GM10248 (cell line): ENCODE measurements at regions not wholly inside any gene's neighbourhood (a gene's known extent, or its start where the extent isn't known, plus 50 kb on each side); places are given as distances from the start of the nearest gene placed in this dataset.

Experiments
- CTCF ChIA-PET: fragments of 300-600 bp; sonication (Branson Sonifier 250); formaldehyde crosslinking; extraction: SDS; loops from one replicate; lab custom pipeline; 2021; ENCODE audit warnings: antibody characterized with exemption; lab: Yijun Ruan, JAX
- POLR2A ChIA-PET: fragments of 350-650 bp; sonication (Branson Sonifier 250); formaldehyde crosslinking; extraction: SDS; loops from one replicate; lab custom pipeline; 2020; ENCODE audit warnings: antibody characterized with exemption; lab: Yijun Ruan, JAX
- DNase-seq: peaks from one replicate; pipeline ENCODE4 v3.0.0; 2012; ENCODE audit errors: extremely low spot score
- CTCF ChIP-seq: IDR thresholded peaks from 2 replicates; pipeline ENCODE4 v1.5.1; 2012; ENCODE audit warnings: mild to moderate bottlenecking, low read depth; ENCODE audit errors: extremely low read depth, missing control alignments, control extremely low read depth

DNA sequence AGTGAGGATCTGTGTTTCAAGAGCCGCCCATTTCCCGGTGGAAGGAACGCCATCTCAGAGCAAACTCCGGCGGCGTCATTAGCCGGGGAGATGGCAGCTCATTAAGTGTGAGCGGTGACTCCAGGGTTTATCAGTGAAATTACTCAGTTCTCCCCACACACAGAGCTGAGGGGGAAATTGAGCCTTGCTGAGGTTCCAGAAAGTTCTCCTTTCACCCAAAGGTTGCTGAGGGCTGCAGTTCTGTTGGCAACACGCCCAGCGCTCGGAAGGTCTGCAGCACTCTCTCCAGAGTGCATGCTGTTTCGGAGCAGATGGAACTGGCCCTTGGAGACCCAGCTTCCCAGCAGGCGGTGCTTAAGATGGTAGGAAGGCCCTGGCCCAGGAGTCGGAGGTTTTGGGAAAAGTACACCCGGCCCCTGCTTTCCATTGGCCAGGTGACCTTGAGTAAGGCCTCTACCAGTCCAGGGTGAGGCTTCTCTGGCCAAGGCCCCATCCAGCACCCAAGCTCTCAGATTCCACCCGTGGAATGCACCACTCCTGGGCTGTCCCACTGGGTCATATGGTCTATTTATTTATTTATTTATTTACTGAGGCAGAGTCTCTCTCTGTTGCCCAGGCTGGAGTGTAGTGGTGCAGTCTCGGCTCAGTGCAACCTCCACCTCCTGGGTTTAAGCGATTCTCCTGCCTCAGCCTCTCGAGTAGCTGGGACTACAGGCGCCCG is 167.7 kb upstream of the CIBAR2 start:
- ChIA-PET POLR2A (no interaction called here), CTCF (interaction anchor here (1.0 to 1.5 kb wide), 4 partner anchors 13 to 140 kb away, joined by 3 to 5 read pairs (median 3); no protein-coding TSS in a partner anchor)
- TF ChIP-seq CTCF: no peak
- no peak for DNase-seq

DNA sequence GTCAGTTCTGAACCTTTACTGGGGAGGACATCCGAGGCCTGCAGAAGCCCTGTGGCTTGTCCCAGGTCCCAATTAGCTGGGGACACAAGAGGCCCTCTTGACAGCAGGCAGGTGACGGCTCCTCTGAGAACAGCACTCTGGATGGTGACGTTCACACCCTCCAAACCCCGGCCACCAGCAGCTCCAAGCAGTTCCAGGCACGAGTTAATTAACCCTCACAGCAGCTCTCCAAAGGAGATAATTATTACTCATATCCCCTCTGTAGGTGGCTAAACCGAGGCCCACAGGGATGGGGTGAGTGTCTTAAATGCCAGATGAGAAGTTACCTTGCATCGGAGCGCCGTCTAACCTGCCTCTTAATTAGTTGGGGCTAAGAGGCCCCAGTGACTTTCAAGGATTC is 168.9 kb upstream of the CIBAR2 start:
- CTCF ChIA-PET: interaction anchor here (1.0 to 1.9 kb wide), 3 partner anchors 16 to 35 kb away, joined by 3 to 5 read pairs (median 3); no protein-coding TSS in a partner anchor
- DNase-seq: no peak
- POLR2A ChIA-PET: no interaction called here

DNA sequence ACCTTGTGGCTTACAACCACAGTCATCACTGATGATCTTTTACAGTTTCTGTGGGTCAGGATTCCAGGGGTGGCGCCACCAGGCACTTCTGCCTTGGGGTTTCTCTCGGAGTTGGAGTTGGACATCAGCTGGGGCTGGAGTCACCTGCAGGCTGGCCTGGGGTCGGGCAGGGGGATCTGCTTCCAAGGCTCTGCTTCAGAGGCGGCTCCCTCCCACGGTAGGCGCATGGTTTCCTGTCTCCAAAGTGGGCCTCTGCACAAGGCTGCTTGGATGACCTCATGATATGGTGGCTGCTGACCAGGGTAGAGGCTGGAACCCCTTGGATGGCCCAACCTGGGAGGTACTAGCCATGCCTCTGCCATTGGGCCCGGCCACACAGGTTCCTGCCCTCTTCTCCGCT is 170.6 kb upstream of the CIBAR2 start:
- POLR2A ChIA-PET: no interaction called here
- CTCF ChIA-PET: no interaction called here

More for the DNA sequence above, 168.9 kb upstream of the CIBAR2 start:
- TF ChIP-seq CTCF: no peak

DNA sequence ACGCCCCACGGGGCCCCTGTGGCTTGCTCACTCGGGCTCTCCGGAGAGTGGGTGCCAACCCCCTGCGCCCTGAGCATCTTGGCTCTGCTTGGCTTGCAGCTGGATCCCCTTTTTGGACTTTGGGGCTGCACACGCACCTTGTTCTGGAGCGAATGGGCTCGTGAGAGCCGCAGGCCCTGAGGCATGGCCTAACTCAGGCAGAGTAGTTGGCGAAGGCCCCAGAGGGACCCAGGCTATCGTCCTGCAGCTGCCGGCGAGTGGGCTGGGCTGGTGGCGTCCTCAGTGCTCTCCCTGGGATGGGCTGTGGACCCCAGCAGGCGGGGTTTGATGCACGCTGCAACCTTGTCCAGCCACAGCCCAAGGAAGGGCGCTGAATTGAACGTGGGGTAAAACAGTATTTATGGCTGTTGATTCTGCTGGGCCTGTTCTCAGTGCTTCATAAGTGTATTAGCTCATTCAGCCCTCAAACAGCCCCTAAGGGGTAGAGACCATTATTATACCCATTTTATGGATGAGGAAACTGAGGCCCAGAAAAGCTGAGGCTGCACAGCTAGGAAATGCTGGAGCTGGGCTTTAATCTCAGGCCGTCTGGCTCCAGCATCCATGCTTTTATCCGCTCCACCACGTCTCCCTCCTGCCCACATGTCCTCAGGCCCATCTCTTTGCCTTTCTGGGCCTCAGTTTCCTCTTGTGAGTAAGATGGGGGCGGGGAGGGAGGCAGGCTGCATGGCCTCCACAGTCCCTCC is 171.2 kb upstream of the CIBAR2 start:
- ChIA-PET CTCF (interaction anchor here (1.1 to 2.8 kb wide), 5 partner anchors 9 to 145 kb away, joined by 3 to 11 read pairs (median 10); no protein-coding TSS in a partner anchor), POLR2A (no interaction called here)
- no peak for DNase-seq
- TF ChIP-seq CTCF: no peak

More for the DNA sequence above, 170.6 kb upstream of the CIBAR2 start:
- no peak for DNase-seq
- TF ChIP-seq CTCF: no peak

DNA sequence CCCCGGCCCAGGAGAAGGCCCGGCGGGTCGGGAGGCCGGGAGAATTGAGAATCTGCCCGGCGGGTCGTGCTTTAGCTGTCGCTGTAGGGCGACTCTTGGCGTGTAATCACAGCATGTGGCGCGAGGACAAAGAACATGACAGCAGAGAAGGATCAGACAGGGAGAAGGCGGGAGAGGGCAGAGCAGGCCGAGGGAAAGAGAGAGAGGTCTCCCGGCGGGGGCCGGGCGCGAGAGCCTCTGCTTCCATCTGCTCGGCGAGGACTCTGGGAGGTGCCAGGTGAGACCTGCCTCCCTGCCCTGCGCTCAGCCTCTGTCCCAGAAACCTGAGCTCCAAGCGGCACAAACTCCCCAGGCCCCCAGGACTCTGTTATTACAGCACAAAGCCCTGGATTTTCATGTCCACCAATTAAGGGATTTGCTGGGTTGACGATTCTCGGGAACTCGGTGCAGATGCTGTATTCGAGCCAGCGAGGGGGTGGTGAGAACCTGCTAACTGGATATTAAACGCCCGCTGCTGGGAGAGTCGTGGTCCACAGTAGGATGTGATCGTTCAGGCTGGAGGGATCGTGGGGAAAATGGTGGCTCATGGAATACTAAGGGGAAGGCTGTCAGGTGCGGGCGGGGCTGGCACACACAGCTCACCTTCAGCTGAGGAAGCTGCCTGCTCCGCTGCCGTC is 172.0 kb upstream of the CIBAR2 start:
- no peak for TF ChIP-seq CTCF
- DNase-seq: no peak
- ChIA-PET CTCF (interaction anchor here (1.1 to 2.8 kb wide), 6 partner anchors 10 to 169 kb away, joined by 3 to 11 read pairs (median 7); no protein-coding TSS in a partner anchor), POLR2A (no interaction called here)

DNA sequence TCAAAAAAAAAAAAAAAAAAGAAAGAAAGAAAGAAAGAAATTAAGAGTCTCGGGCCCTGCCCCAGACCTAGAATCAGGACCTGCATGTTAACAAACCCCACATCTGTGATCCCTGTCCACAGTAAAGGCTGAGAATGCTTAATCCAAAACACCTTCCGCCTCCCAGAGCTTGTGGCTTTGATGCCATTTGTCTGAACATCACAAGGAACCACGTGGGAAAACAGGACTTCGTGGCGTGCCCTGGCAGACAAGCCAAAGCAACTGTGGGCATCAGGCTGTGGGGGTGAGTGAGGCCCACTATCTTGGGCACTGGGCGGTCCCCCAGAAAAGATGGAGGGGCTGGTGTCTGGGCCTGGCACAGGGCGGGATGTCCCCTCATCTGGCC is 173.4 kb upstream of the CIBAR2 start:
- no peak for DNase-seq
- CTCF ChIA-PET: interaction anchor here (1.6 to 2.8 kb wide), 2 partner anchors 33 to 171 kb away, joined by 3 to 10 read pairs; no protein-coding TSS in a partner anchor
- no peak for TF ChIP-seq CTCF
- POLR2A ChIA-PET: interaction anchor here (0.7 kb wide), 1 partner anchor 412 kb away, joined by 3 read pairs; no protein-coding TSS in a partner anchor
